ENCODE measurements at regions not wholly inside any gene's neighbourhood (a gene's known extent, or its start where the extent isn't known, plus 50 kb on each side); places are given as distances from the start of the nearest gene placed in this dataset.

- DNase-seq = no peak
Observed at GRCh38 chr4:22336822-22337221, 179.0 kb downstream of the ADGRA3 start.

GRCh38 chr4:22334155-22334554, 181.7 kb downstream of the ADGRA3 start:
- DNase-seq = no peak

DNA sequence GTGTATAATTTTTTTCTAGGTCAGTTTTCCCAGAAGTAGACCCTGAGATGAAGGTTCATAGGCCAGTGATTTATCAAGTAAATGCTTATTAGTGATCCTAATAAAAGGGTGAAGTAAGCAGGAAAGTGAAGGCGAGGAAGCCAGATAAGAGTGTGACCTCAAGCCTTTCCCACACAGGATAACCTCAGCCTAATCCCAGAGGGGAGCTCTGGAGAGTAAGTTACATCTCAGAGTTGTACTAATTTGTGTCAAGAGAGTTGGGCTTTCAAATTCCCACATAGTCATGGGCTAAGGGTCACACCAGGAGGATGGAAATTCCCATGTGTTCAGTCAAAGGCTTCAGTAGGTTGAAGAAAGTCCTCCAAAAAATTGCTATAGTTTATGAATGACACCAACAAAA, 191.4 kb downstream of the ADGRA3 start:
- no peak for DNase-seq

- no peak for DNase-seq
Observed at GRCh38 chr4:22323691-22324090, 192.2 kb downstream of the ADGRA3 start.

GRCh38 chr4:22322996-22323395, 192.9 kb downstream of the ADGRA3 start:
- no peak for DNase-seq

GRCh38 chr4:22315628-22316027, 200.2 kb downstream of the ADGRA3 start:
- no peak for DNase-seq

GRCh38 chr4:22313976-22314375, 201.9 kb downstream of the ADGRA3 start:
- no peak for DNase-seq

- no peak for DNase-seq
Observed at GRCh38 chr4:22312113-22312512, 203.8 kb downstream of the ADGRA3 start.

- no peak for DNase-seq
Observed at GRCh38 chr4:22301253-22301652, 214.6 kb downstream of the ADGRA3 start.

GRCh38 chr4:22299678-22300077, 216.2 kb downstream of the ADGRA3 start:
- DNase-seq = no peak

- no peak for DNase-seq
Observed at GRCh38 chr4:22287631-22288030, 228.2 kb downstream of the ADGRA3 start.

DNA sequence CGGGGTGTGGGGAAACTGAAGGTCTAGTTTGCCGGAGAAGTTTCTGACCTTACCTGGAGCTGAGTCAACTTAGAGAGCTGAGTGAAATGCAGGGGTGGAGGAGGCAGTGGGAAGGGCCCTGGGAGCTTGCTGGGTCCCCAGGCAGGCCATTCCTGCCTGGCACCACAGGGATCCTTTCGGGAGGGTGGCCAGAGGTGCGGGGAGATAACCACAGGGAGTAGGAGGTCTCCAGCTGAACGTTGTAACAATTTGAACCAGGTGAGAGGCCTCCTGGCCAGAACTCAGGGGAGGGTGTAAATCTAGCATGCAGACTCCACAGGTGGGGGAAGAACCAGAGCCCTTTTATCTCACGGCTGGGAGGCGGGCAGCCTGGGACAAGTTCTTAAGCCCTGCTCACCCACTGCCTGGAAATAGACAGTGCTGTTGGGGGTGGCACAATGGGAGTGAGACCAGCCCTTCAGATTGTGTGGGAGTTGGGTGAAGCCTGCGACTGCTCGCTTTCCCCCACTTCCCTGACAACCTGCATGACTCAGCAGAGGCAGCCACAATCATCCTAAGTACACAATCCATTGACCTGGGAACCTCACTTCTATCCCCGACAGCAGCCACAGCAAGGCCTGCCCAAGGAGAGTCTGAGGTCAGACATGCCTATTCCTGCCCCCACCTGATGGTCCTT, 247.4 kb downstream of the ADGRA3 start:
- DNase-seq = no peak

GRCh38 chr4:22264261-22264660, 251.6 kb downstream of the ADGRA3 start:
- no peak for DNase-seq

DNA sequence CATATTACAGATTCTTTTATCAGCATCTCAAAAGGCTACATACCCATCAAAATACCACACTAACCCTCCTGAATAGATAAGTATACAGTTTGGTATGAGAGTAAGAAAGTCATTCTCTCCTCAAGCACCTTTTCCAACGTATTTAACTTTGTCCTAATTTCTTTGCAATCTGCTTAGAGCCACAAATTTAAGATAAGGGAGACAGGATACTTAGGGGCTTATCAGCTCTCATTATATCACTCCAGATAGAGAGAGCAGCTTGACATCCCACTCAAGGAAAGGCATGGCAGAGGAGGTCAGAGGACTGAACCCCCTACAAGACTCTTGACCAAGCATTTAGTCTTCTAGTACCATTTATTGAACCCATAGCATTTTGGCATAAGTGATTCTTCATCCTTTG, 262.4 kb downstream of the ADGRA3 start:
- DNase-seq = no peak

DNA sequence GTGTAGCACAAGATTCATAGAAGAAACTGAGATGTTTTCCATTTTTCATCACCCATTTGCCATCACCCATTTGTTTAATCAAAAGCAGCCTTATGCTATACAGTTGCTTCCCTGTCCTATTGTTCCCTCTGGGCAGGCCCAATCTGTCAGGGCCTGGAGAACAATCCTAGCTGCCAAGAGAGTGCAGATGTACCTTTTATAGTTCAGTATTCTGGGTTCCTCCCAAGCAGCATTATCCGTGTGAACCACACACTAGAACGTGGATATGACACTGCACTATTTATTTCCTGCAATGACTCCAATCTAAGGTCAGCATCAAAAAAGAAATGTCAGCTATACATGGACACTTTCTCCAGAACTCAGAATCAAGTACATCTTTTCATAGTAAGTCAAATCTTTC, 269.0 kb downstream of the ADGRA3 start:
- no peak for DNase-seq

DNA sequence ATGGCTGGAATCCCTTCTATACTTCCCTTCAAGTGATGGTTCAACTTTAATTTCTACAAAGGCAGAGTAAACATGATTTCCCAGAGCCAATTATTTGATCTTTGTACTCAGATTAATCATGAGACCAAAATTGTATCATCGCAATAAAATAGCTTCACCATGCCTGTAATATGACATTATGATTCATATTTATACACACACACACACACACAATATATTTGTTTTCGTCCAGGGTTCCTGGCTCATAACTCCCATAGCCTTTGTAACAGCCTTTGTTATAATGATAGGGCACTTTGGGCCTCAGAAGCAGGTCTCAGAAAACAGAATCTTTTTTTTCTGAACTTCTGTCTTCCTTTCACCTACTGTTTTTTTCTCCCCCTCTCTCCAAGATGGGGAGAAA, 270.6 kb downstream of the ADGRA3 start:
- no peak for DNase-seq

- DNase-seq = no peak
Observed at GRCh38 chr4:22241415-22241814, 274.5 kb downstream of the ADGRA3 start.

GRCh38 chr4:22240814-22241213, 275.1 kb downstream of the ADGRA3 start:
- DNase-seq = no peak

DNA sequence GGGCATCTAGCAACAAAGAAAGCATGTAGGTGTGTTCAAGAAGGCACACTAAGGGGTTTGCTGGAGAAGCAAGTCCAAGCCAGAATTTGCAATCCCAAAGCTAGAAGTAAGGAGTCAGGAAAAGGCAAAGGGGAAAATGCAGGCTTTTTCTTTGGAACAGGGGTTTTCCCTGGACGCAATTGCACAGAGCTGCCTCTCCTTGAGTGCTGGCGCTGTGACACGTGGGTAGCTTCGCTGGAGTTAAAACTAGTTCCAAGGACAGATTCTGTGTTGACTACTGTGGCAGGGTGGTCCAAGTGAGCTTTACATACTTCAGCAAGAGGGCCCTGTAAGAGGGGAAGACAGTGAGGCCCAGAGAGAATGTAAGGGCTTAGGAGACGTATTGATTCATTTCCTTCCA, 277.1 kb downstream of the ADGRA3 start:
- no peak for DNase-seq

DNA sequence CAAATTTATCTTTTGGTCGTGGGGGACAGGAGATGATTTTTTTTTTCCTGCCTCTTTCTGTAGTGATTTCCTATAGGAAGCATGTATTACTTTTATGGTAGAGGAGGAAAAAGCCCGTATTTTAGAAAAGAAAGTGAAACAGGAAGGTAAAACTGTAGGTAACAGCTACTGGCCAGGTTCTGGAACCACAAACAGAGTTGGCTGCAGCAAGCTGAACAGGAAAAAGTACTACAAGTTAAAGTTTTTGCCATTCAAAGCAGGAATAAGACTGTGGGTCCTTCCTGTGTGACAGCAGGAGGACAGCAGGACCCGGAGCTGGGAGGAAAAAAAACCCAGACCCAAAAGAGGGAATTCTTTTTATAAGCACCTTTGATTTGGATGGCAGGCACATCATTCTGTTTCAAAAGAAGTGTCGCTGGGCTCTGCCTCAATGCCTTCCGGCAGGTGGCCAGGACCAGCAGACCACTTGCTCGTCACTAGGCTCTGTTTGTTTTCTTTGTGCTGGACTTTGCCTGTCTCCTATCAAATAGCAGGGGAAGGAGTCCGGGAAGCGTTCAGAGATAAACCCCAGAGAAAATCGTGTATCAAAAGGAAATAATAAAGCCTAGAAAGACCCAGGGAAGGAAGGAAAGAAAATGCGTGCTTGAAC, 277.9 kb downstream of the ADGRA3 start:
- peak; percentile 22 for DNase-seq

DNA sequence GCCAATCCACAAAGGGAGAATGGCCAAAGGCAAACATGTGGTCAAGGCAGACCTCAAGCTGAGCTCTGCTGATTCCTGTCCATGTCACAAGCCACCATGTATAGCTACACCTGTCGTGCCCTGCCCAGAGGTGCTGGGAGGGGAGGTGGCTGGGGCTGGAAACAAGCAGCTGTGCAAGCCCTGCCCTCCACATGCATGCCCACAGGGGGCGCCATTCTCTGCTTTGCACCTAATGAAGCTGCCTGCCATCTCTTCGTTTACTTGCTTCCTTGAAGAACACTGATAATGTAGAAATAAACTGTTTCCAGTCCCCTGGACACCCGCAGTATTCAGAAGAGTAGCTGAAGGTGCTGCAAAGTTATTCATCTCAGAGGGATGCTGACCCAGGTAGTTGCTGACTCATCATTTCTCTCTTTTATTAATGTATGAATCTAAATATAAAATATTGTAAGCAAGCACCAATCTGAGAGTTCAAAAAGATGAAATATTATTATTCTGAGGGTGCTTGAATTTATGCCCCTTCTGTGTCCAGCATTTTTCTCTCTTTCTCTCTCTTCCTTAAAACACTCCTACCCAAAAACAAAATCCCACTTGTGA, 278.6 kb downstream of the ADGRA3 start:
- no peak for DNase-seq

DNA sequence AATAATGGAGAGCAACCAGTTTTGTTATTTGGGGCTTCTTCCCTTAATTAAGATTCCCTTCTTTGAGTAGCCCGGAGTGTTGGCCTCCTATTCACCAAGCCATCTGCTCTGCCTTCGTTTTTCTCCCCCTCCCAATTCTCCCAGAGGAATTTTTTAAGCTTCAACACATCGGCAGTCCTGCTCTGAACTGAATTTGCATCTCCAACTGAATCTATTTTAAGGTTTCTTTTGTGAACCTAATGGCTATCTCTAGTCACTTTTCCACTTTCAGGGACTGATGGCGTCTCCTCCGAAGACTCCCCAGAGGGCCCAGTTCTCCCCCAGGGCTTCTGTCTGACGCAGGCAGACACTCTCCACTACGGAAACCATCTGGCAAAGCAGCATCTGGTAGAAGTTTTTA, 280.2 kb downstream of the ADGRA3 start:
- DNase-seq = no peak

GRCh38 chr4:22233230-22233629, 282.6 kb downstream of the ADGRA3 start:
- DNase-seq = no peak

DNA sequence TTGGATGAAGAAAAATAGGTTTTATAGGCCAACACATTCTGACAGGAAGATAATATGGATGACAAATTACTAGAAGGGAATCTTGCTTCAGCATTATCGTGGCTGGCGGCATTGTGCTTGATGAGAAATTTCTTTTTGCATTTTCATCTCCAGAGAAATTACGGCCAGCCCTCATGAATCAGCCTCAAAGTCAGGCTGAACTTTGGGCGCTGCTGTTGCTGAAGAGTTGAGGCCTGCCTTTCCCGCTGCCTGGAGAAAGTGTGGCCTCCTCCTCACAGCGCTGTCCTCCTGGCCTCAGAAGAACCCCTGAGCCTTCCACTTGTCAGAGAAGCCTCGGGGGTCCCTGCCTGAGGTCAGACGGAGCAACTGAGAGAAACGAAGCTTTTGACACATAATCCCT, 272.4 kb upstream of the KCNIP4 start:
- no peak for DNase-seq
